Gastrocnemius medialis (tissue), 4 donors: ENCODE measurements at regions not wholly inside any gene's neighbourhood (a gene's known extent, or its start where the extent isn't known, plus 50 kb on each side); places are given as distances from the start of the nearest gene placed in this dataset.

Experiments
- ATAC-seq, 2 donors: fragments of 150-250 bp; one replicate each; pipeline ENCODE4 v1.9.1; 2016
- DNase-seq, 2 donors: peaks; one replicate each; pipeline ENCODE4 v3.0.0-alpha.2; 2019
- H3K27ac ChIP-seq, 4 donors: fragments of 200-600 bp; sonication (generic); 1 replicate in 1 of 4; 2 replicates in 3 of 4; pipeline ENCODE4 v1.5.1; 2016 to 2018; ENCODE audit warnings: mild to moderate bottlenecking in 2 of 4, moderate library complexity in 1 of 4
- H3K27me3 ChIP-seq, 3 donors: fragments of 200-600 bp; sonication (generic) in 2 of 3; 1 replicate in 1 of 3; 2 replicates in 2 of 3; pipeline versions ENCODE4 v1.5.1 to v1.6.0; 2016 to 2019; ENCODE audit warnings: mild to moderate bottlenecking in 1 of 3, moderate library complexity in 1 of 3
- H3K36me3 ChIP-seq, 2 donors: fragments of 200-600 bp; sonication (generic) in 1 of 2; one replicate each; pipeline ENCODE4 v1.5.1; 2017 to 2018
- H3K4me1 ChIP-seq, 2 donors: fragments of 200-600 bp; sonication (generic) in 1 of 2; one replicate each; pipeline ENCODE4 v1.5.1; 2016 to 2017; ENCODE audit warnings: mild to moderate bottlenecking in 2 of 2
- H3K4me3 ChIP-seq, 4 donors: fragments of 200-600 bp; sonication (generic) in 3 of 4; 1 replicate in 1 of 4; 2 replicates in 3 of 4; pipeline ENCODE4 v1.5.1; 2016 to 2019; ENCODE audit warnings: mild to moderate bottlenecking in 2 of 4
- H3K9me3 ChIP-seq, 3 donors: fragments of 200-600 bp; sonication (generic) in 2 of 3; 1 replicate in 1 of 3; 2 replicates in 2 of 3; pipeline ENCODE4 v1.5.1; 2016 to 2019
- CTCF ChIP-seq, 5 experiments: fragments of 450-650 bp in 3 of 5; fragments of 200-600 bp in 2 of 5; sonication (generic) in 2 of 5; IDR thresholded peaks in 4 of 5; conservative IDR thresholded peaks in 1 of 5; 1 replicate in 4 of 5; 2 replicates in 1 of 5; pipeline ENCODE4 v1.5.1; 2016 to 2019; ENCODE audit warnings: antibody characterized with exemption in 5 of 5, mild to moderate bottlenecking in 3 of 5, moderate library complexity in 3 of 5
- POLR2A ChIP-seq, 2 donors: fragments of 450-650 bp; IDR thresholded peaks; one replicate each; pipeline ENCODE4 v1.6.1; 2017; ENCODE audit warnings: antibody characterized with exemption in 2 of 2, mild to moderate bottlenecking in 2 of 2, moderate library complexity in 2 of 2
- in situ Hi-C, 4 donors: fragments of 200-750 bp; cut with MboI; loops; one replicate each; pipeline versions ENCODE4 v1.15.0 to v1.8.0; 2017; ENCODE audit warnings: low sequenced_read_pairs in 4 of 4
- intact Hi-C: fragments of 100-400 bp; cut with DNase I; formaldehyde crosslinking; loops from one replicate; pipeline ENCODE4 v1.15.1; 2023; ENCODE audit warnings: low total_unique reads

GRCh38 chr4:176970853-176971252 lies 178.1 kb upstream of the VEGFC start:
- no peaks in the 10 kb centered on the region for H3K36me3 ChIP-seq

GRCh38 chr4:176971576-176972115 lies 178.9 kb upstream of the VEGFC start:
- H3K27me3 ChIP-seq, result no peaks in the 10 kb centered on the region
- H3K27ac ChIP-seq, result no peak overlapping the region
- no peaks in the 10 kb centered on the region for H3K4me1 ChIP-seq
- ATAC-seq, result no peak
- intact Hi-C loops, result no loop called here
- TF ChIP-seq POLR2A (IDR thresholded peaks at IDR 0.05) (no peak), CTCF (IDR thresholded peaks at IDR 0.05 in 4 of 5, conservative IDR thresholded peaks at IDR 0.05 in 1 of 5) (no peak)
- H3K9me3 ChIP-seq, result no peaks in the 10 kb centered on the region
- DNase-seq, result no peak
- no peaks in the 10 kb centered on the region for H3K36me3 ChIP-seq
- in situ Hi-C loops, result no loop called here
- H3K4me3 ChIP-seq, result no peak overlapping the region

More at GRCh38 chr4:176970853-176971252, 178.1 kb upstream of the VEGFC start:
- intact Hi-C loops (no loop called here), in situ Hi-C loops (no loop called here)
- Histone ChIP-seq H3K27me3 (no peaks in the 10 kb centered on the region), H3K9me3 (no peaks in the 10 kb centered on the region), H3K4me3 (no peak overlapping the region), H3K4me1 (no peaks in the 10 kb centered on the region), H3K27ac (no peak overlapping the region)
- ATAC-seq, result no peak
- DNase-seq, result no peak
- TF ChIP-seq POLR2A (IDR thresholded peaks at IDR 0.05) (no peak), CTCF (IDR thresholded peaks at IDR 0.05 in 4 of 5, conservative IDR thresholded peaks at IDR 0.05 in 1 of 5) (no peak)

GRCh38 chr4:176979416-176979815 lies 186.7 kb upstream of the VEGFC start:
- intact Hi-C loops, result no loop called here
- TF ChIP-seq CTCF (IDR thresholded peaks at IDR 0.05 in 4 of 5, conservative IDR thresholded peaks at IDR 0.05 in 1 of 5) (no peak), POLR2A (IDR thresholded peaks at IDR 0.05) (no peak)
- in situ Hi-C loops, result no loop called here
- Histone ChIP-seq H3K9me3 (no peaks in the 10 kb centered on the region), H3K27me3 (no peaks in the 10 kb centered on the region), H3K27ac (no peak overlapping the region), H3K4me3 (no peak overlapping the region), H3K36me3 (no peaks in the 10 kb centered on the region), H3K4me1 (no peaks in the 10 kb centered on the region)
- no peak for DNase-seq
- ATAC-seq, result no peak

- DNase-seq (no peak), ATAC-seq (no peak)
- intact Hi-C loops, result no loop called here
- Histone ChIP-seq H3K4me1 (no peaks in the 10 kb centered on the region), H3K4me3 (no peak overlapping the region), H3K27me3 (no peaks in the 10 kb centered on the region), H3K36me3 (no peaks in the 10 kb centered on the region), H3K9me3 (no peaks in the 10 kb centered on the region), H3K27ac (no peak overlapping the region)
- in situ Hi-C loops, result no loop called here
- no peak for TF ChIP-seq POLR2A (IDR thresholded peaks at IDR 0.05)
- no peak for TF ChIP-seq CTCF (IDR thresholded peaks at IDR 0.05 in 4 of 5, conservative IDR thresholded peaks at IDR 0.05 in 1 of 5)
Measured at GRCh38 chr4:176981074-176981473, 188.4 kb upstream of the VEGFC start.

- intact Hi-C loops, result no loop called here
- TF ChIP-seq CTCF (IDR thresholded peaks at IDR 0.05 in 4 of 5, conservative IDR thresholded peaks at IDR 0.05 in 1 of 5), result no peak
- no peak for TF ChIP-seq POLR2A (IDR thresholded peaks at IDR 0.05)
- Histone ChIP-seq H3K27ac (no peak overlapping the region), H3K4me3 (no peak overlapping the region), H3K36me3 (no peaks in the 10 kb centered on the region), H3K27me3 (no peaks in the 10 kb centered on the region), H3K9me3 (no peaks in the 10 kb centered on the region), H3K4me1 (no peaks in the 10 kb centered on the region)
- in situ Hi-C loops, result no loop called here
- ATAC-seq, result peak; percentile 19 to 33
- no peak for DNase-seq
Measured at GRCh38 chr4:176981551-176981950, 188.8 kb upstream of the VEGFC start.
